CD14-positive monocyte (primary cell): ENCODE measurements at regions not wholly inside any gene's neighbourhood (a gene's known extent, or its start where the extent isn't known, plus 50 kb on each side); places are given as distances from the start of the nearest gene placed in this dataset.

ENCODE experiments used
- DNase-seq, 3 donors: peaks; one replicate each; pipeline ENCODE4 v3.0.0-alpha.2; 2011 to 2022
- H2AFZ ChIP-seq: 2 replicates; pipeline ENCODE4 v1.6.0; 2012; ENCODE audit warnings: mild to moderate bottlenecking, low read depth, low read length, inconsistent platforms; ENCODE audit not compliant: insufficient read depth, poor library complexity, severe bottlenecking
- H3K27ac ChIP-seq, 2 donors: 1 replicate in 1 of 2; 2 replicates in 1 of 2; pipeline ENCODE4 v1.5.1; 2012 to 2013; ENCODE audit warnings: low read length in 2 of 2, control low read depth in 1 of 2, inconsistent platforms in 1 of 2, low read depth in 1 of 2, mild to moderate bottlenecking in 1 of 2
- H3K27me3 ChIP-seq, 2 donors: one replicate each; pipeline versions ENCODE4 v1.6.0 to v1.6.1; 2011 to 2013; ENCODE audit warnings: low read length in 2 of 2; ENCODE audit not compliant: control insufficient read depth in 2 of 2, insufficient read depth in 2 of 2
- H3K36me3 ChIP-seq, 2 donors: replicated peaks in 1 of 2; 1 replicate in 1 of 2; 2 replicates in 1 of 2; pipeline versions ENCODE4 v1.5.1 to v1.6.1; 2012 to 2013; ENCODE audit warnings: low read length in 2 of 2, control low read depth in 1 of 2, inconsistent platforms in 1 of 2, mild to moderate bottlenecking in 1 of 2; ENCODE audit not compliant: insufficient read depth in 2 of 2, control insufficient read depth in 1 of 2
- H3K4me1 ChIP-seq, 2 donors: 1 replicate in 1 of 2; 2 replicates in 1 of 2; pipeline versions ENCODE4 v1.5.1 to v1.6.1; 2012 to 2013; ENCODE audit warnings: low read length in 2 of 2, control low read depth in 1 of 2, inconsistent platforms in 1 of 2, mild to moderate bottlenecking in 1 of 2, moderate library complexity in 1 of 2; ENCODE audit not compliant: insufficient read depth in 2 of 2, control insufficient read depth in 1 of 2
- H3K4me2 ChIP-seq: replicated peaks from 2 replicates; pipeline ENCODE3; 2012; ENCODE audit warnings: low read length, moderate library complexity, mild to moderate bottlenecking; ENCODE audit not compliant: poor library complexity, severe bottlenecking; ENCODE audit errors: extremely low read depth
- H3K4me3 ChIP-seq, 3 experiments: fragments of 200-600 bp in 1 of 3; sonication (generic) in 1 of 3; replicated peaks in 1 of 3; 1 replicate in 2 of 3; 2 replicates in 1 of 3; pipeline ENCODE4 v1.5.1; 2011 to 2013; ENCODE audit warnings: low read length in 3 of 3, mild to moderate bottlenecking in 3 of 3, control low read depth in 2 of 3, low read depth in 2 of 3, inconsistent platforms in 1 of 3, moderate library complexity in 1 of 3
- H3K79me2 ChIP-seq: 2 replicates; pipeline ENCODE4 v1.6.0; 2012; ENCODE audit warnings: mild to moderate bottlenecking, control low read depth, inconsistent platforms, low read length, moderate library complexity; ENCODE audit not compliant: insufficient read depth
- H3K9ac ChIP-seq: 2 replicates; pipeline ENCODE4 v1.6.0; 2017; ENCODE audit warnings: low read length, mild to moderate bottlenecking; ENCODE audit not compliant: insufficient read depth, poor library complexity, severe bottlenecking
- H3K9me3 ChIP-seq, 2 donors: replicated peaks in 1 of 2; 1 replicate in 1 of 2; 2 replicates in 1 of 2; pipeline versions ENCODE4 v1.5.1 to v1.6.1; 2012 to 2013; ENCODE audit warnings: low read length in 2 of 2, control low read depth in 1 of 2; ENCODE audit not compliant: control insufficient read depth in 1 of 2, insufficient read depth in 1 of 2
- H4K20me1 ChIP-seq: 2 replicates; pipeline ENCODE4 v1.6.0; 2012; ENCODE audit warnings: mild to moderate bottlenecking, low read length, control low read depth, moderate library complexity; ENCODE audit not compliant: insufficient read depth
- H3K27ac Mint-ChIP-seq, 7 donors: one replicate each; pipeline ENCODE4 v1.8.0; 2020; ENCODE audit warnings: mild to moderate bottlenecking in 7 of 7, mixed read lengths in 7 of 7, moderate library complexity in 6 of 7, inconsistent platforms in 2 of 7
- H3K27me3 Mint-ChIP-seq, 3 donors: one replicate each; pipeline ENCODE4 v1.8.0; 2021 to 2022; ENCODE audit warnings: low read depth in 3 of 3, mild to moderate bottlenecking in 3 of 3, mixed read lengths in 3 of 3, moderate library complexity in 3 of 3, inconsistent platforms in 1 of 3
- H3K36me3 Mint-ChIP-seq, 2 donors: one replicate each; pipeline ENCODE4 v1.8.0; 2020; ENCODE audit warnings: mixed read lengths in 2 of 2, inconsistent platforms in 1 of 2, mild to moderate bottlenecking in 1 of 2
- H3K4me1 Mint-ChIP-seq: one replicate; pipeline ENCODE4 v1.8.0; 2020; ENCODE audit warnings: mild to moderate bottlenecking, mixed read lengths
- H3K4me3 Mint-ChIP-seq, 2 donors: one replicate each; pipeline ENCODE4 v1.8.0; 2020; ENCODE audit warnings: mild to moderate bottlenecking in 2 of 2, mixed read lengths in 2 of 2, moderate library complexity in 1 of 2
- H3K9me3 Mint-ChIP-seq, 7 donors: one replicate each; pipeline ENCODE4 v1.8.0; 2020 to 2022; ENCODE audit warnings: mixed read lengths in 7 of 7, mild to moderate bottlenecking in 6 of 7, moderate library complexity in 6 of 7, inconsistent platforms in 2 of 7
- WGBS: methylation state at CpG from one replicate; pipeline ENCODE4 v1.1.5; 2013; ENCODE audit warnings: missing lambda C conversion rate; ENCODE audit not compliant: insufficient coverage; 5-methylcytosine and 5-hydroxymethylcytosine counted together
- intact Hi-C, 2 donors: fragments of 100-400 bp; cut with micrococcal nuclease; formaldehyde crosslinking; loops; one replicate each; pipeline versions ENCODE4 v1.15.0 to v1.15.1; 2023
- TF ChIP-seq, protein P1 (sequence below): fragments of 200-600 bp; IDR thresholded peaks from one replicate; pipeline ENCODE4 v1.8.0; 2022; ENCODE audit warnings: antibody characterized with exemption, mild to moderate bottlenecking

- intact Hi-C loops: no loop called here
- Histone ChIP-seq H3K79me2 (no peaks in the 10 kb centered on the region), H3K36me3 (no peaks in the 10 kb centered on the region), H3K4me1 (peaks cover 29% of the 10 kb centered on the region in 2 donors), H3K4me2 (no peak overlapping the region), H2AFZ (no peak overlapping the region), H3K9me3 (peaks cover 0 to 7% of the 10 kb centered on the region in 2 donors), H3K27ac (no peak overlapping the region), H3K4me3 (no peak overlapping the region), H3K27me3 (no peaks in the 10 kb centered on the region), H3K9ac (no peak overlapping the region), H4K20me1 (no peaks in the 10 kb centered on the region)
- TF ChIP-seq, protein P1, sequence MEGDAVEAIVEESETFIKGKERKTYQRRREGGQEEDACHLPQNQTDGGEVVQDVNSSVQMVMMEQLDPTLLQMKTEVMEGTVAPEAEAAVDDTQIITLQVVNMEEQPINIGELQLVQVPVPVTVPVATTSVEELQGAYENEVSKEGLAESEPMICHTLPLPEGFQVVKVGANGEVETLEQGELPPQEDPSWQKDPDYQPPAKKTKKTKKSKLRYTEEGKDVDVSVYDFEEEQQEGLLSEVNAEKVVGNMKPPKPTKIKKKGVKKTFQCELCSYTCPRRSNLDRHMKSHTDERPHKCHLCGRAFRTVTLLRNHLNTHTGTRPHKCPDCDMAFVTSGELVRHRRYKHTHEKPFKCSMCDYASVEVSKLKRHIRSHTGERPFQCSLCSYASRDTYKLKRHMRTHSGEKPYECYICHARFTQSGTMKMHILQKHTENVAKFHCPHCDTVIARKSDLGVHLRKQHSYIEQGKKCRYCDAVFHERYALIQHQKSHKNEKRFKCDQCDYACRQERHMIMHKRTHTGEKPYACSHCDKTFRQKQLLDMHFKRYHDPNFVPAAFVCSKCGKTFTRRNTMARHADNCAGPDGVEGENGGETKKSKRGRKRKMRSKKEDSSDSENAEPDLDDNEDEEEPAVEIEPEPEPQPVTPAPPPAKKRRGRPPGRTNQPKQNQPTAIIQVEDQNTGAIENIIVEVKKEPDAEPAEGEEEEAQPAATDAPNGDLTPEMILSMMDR: no peak
- Mint-ChIP-seq H3K4me3 (no peak overlapping the region), H3K27me3 (peaks cover 0 to 20% (median 0%) of the 10 kb centered on the region in 3 donors), H3K36me3 (no peaks in the 10 kb centered on the region), H3K4me1 (peaks cover 22% of the 10 kb centered on the region), H3K27ac (peak overlapping the region in 1 of 7 donors; percentile 7), H3K9me3 (peaks cover 0 to 18% (median 9%) of the 10 kb centered on the region in 7 donors)
- DNase-seq: no peak
- 100% methylated on average over 1 of the region's 9 CpGs for WGBS
Observed at GRCh38 chrX:40272141-40272540, 174.4 kb upstream of the BCOR start.

- Histone ChIP-seq H3K79me2 (no peaks in the 10 kb centered on the region), H3K4me1 (peaks cover 36 to 37% of the 10 kb centered on the region in 2 donors), H4K20me1 (no peaks in the 10 kb centered on the region), H3K4me2 (no peak overlapping the region), H3K4me3 (no peak overlapping the region), H3K36me3 (no peaks in the 10 kb centered on the region), H3K9me3 (no peaks in the 10 kb centered on the region), H3K27me3 (no peaks in the 10 kb centered on the region), H3K9ac (no peak overlapping the region), H3K27ac (peak overlapping the region in 1 of 2 donors; percentile 72), H2AFZ (no peak overlapping the region)
- H3K4me3 Mint-ChIP-seq: no peak overlapping the region
- peaks cover 25% of the 10 kb centered on the region for H3K4me1 Mint-ChIP-seq
- TF ChIP-seq, protein P1: no peak
- no peak for DNase-seq
- H3K27me3 Mint-ChIP-seq: peaks cover 1 to 23% (median 6%) of the 10 kb centered on the region in 3 donors
- no peaks in the 10 kb centered on the region for H3K36me3 Mint-ChIP-seq
- intact Hi-C loops: loop anchor here in 1 of 2 donors (10.0 kb wide), 1 partner anchor 93 kb away; no protein-coding TSS in a partner anchor
- no CpG with 5 or more reads among the region's 4 CpGs for WGBS
- peaks cover 0 to 5% (median 0%) of the 10 kb centered on the region in 7 donors for H3K9me3 Mint-ChIP-seq
- peak overlapping the region in 2 of 7 donors; percentile 77 to 84 for H3K27ac Mint-ChIP-seq
Observed at GRCh38 chrX:40268188-40268520, 170.4 kb upstream of the BCOR start.
